SK-MEL-5 (cell line): ENCODE measurements at regions not wholly inside any gene's neighbourhood (a gene's known extent, or its start where the extent isn't known, plus 50 kb on each side); places are given as distances from the start of the nearest gene placed in this dataset.
"Not testable (repeated sequence)": the region's sequence is repeated elsewhere in the genome, so short reads cannot be mapped to it uniquely, and the experiment has no call there.

Experiments used
- DNase-seq: peaks from one replicate; pipeline ENCODE4 v3.0.0-alpha.2; 2016; ENCODE audit warnings: low read depth, low spot score
- in situ Hi-C: cut with HindIII; loops from 2 replicates; pipeline ENCODE4 v1.10.0; 2016; ENCODE audit warnings: low sequenced_read_pairs, high pct_unique_total_duplicates, low pct_unique_long_range_greater_than_20kb

DNA sequence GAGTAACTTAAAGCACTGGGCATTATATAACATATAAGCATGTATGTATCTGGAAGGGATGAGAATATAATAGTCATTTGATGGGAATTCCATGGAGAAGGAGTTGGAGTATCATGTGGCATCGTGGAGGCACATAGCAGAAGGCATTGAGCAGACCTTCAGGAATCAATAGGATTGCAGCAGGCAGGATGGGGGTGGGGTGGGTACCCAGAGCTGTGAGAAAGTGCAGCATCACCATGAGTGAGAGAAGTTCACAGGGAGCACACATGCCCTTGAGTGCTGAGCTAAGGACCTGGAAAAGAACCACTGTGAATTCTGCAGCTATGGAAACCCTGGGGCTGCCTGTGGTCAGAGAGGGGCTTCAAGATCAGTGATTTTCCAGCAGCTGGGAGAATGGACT, 57.3 kb downstream of the MED10 start:
- no peak for DNase-seq
- in situ Hi-C loops: no loop called here

GRCh38 chr5:6319116-6319515, 59.2 kb downstream of the MED10 start:
- in situ Hi-C loops: no loop called here
- DNase-seq: no peak

DNA sequence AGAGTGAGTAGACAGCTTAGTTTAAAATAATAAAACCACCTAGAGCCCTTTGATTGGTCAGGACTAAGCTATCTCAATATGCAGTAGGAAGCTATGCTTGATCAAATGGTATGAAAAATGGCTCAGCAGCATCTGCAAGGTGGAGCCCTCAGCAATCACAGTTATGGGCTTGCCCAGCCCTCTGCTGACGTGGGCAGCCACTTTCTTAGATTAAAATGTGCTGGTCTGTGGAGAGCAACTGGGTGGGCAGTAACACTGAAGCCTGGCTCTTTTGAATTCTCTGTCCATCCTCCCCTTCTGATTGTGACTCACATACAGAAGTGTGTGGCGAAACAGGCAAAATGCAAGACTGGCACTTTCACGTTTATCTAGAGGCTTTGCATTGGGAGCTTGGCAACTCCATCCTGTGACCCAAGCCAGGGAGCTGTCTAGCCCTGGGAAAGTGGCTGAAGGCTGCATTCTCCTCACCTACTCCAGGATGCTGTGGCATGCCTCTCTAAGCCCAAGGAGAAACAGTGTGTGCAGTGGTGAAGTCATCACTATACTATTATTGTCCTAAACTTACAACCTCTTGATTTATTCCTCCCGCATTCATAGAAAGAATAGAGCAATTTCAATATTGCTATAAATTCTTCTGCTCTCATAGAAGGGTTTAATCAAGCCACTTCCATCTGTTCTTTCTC, 61.1 kb downstream of the MED10 start:
- no peak for DNase-seq
- in situ Hi-C loops: no loop called here

GRCh38 chr5:6315580-6315979, 62.8 kb downstream of the MED10 start:
- no peak for DNase-seq
- in situ Hi-C loops: no loop called here

- DNase-seq: no peak
- in situ Hi-C loops: no loop called here
Observed at GRCh38 chr5:6311568-6312501, 66.5 kb downstream of the MED10 start.

DNA sequence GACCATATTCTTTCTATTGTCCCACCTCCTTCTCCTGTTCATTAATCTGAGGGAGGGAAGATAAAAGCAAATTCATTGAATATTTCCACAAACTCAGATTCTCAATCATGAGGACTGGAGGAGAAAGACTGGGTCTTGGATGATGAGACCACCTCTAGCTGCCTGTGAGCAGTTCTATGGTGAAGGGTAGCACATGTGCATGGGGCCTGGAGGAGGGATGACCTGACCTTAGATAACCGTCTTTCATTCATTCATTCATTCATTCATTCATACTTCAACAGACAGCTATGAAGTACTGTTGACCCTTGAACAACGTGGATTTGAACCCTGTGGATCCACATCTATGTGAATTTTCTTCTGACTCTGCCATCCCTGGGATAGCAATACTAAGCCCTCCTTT, 68.4 kb downstream of the MED10 start:
- DNase-seq: no peak
- in situ Hi-C loops: no loop called here

GRCh38 chr5:6308683-6309082, 69.7 kb downstream of the MED10 start:
- in situ Hi-C loops: no loop called here
- no peak for DNase-seq

- in situ Hi-C loops: no loop called here
- DNase-seq: no peak
Observed at GRCh38 chr5:6307304-6307703, 71.0 kb downstream of the MED10 start.

DNA sequence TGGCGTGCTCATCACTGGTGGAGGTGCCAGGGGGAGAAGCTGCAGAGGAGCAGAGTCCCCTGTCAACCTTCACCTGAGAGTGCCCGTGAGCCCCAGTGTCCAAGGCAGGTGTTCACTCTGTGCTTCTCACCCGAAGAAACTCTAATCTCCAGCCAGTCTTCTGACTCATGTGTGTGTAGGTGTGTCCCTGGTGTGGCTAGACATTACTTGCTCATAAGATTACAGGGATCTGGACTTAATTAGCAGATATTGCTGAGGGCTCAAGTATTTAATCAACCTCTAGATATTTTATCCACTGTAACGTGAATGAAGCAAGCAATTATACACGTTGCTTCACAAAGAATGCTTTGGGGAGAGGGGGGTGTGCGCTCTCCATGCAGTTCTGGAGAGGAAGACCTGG, 72.5 kb downstream of the MED10 start:
- DNase-seq: no peak
- in situ Hi-C loops: no loop called here

DNA sequence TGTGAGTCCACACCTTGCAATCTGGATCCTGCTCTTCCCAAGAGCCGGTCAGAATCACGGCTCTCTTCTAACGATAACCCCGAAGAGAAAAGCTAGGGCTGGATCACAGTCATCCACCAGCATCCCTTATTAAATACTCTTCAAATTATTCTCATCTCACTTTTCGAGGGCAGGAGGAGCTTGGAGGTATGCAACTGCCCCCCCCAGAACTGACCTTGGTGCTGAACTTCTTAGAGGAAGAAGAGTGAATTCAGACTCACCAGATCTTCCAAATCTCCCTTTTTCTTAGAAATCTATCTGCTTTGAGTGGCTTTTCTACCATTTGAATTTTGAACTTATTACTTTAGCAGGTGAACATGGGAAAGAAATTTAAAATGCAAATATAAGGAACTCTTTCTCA, 75.7 kb downstream of the MED10 start:
- in situ Hi-C loops: no loop called here
- no peak for DNase-seq

DNA sequence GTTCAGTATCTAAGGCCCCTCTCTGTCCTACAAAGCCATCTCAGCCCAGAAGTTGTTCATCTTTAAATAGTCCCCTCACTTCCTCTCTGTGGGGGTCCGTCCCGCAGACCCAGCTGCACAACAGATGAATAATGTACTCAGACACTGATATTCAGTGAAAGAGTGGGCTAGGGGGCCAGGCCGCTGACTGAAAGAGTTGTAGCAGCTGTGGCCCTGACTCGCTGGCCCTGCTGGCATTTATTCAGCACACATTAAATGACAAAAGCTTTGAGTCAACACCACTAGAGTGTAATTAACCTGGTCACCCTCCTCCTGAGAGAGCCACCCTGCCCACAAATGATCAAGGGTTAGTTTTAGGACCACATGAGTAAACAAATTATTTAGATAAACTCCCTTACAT, 76.3 kb downstream of the MED10 start:
- no peak for DNase-seq
- in situ Hi-C loops: no loop called here

GRCh38 chr5:6296524-6296923, 81.8 kb downstream of the MED10 start:
- in situ Hi-C loops: no loop called here
- peak; percentile 22 for DNase-seq

GRCh38 chr5:6291961-6292360, 86.4 kb downstream of the MED10 start:
- peak; percentile 80 for DNase-seq

GRCh38 chr5:6289239-6289638, 89.1 kb downstream of the MED10 start:
- in situ Hi-C loops: no loop called here
- DNase-seq: no peak

More at GRCh38 chr5:6291961-6292360, 86.4 kb downstream of the MED10 start:
- in situ Hi-C loops: no loop called here

GRCh38 chr5:6287176-6287575, 91.2 kb downstream of the MED10 start:
- DNase-seq: no peak
- in situ Hi-C loops: no loop called here

- in situ Hi-C loops: no loop called here
- DNase-seq: no peak
Observed at GRCh38 chr5:6286404-6286803, 91.9 kb downstream of the MED10 start.

GRCh38 chr5:6284491-6284890, 93.9 kb downstream of the MED10 start:
- in situ Hi-C loops, DNase-seq: not testable (repeated sequence)

GRCh38 chr5:6282352-6282751, 96.0 kb downstream of the MED10 start:
- in situ Hi-C loops: no loop called here
- no peak for DNase-seq

- in situ Hi-C loops: no loop called here
- DNase-seq: no peak
Observed at GRCh38 chr5:6281818-6282217, 96.5 kb downstream of the MED10 start.
